Activated naive CD4-positive, alpha-beta T cell treated with anti-CD3 and anti-CD28 coated beads, Interleukin-2, amount 50 U/mL, for 72 hours (primary cell): ENCODE measurements at regions not wholly inside any gene's neighbourhood (a gene's known extent, or its start where the extent isn't known, plus 50 kb on each side); places are given as distances from the start of the nearest gene placed in this dataset.
A peak's percentile ranks its signal among the peaks of the same experiment; 100 is the strongest.

Source experiments
- ATAC-seq, 2 donors: fragments of 150-1000 bp; cut with Tn5 transposase; 2 replicates each; pipeline ENCODE4 v1.10.0; 2021; ENCODE audit warnings: mild to moderate bottlenecking in 2 of 2, moderate library complexity in 2 of 2
- DNase-seq, 2 donors: peaks; one replicate each; pipeline ENCODE4 v3.0.0; 2021 to 2022; ENCODE audit warnings: low spot score in 2 of 2
- H3K27ac Mint-ChIP-seq, 2 donors: one replicate each; pipeline ENCODE4 v1.8.0; 2022; ENCODE audit warnings: mild to moderate bottlenecking in 2 of 2, mixed read lengths in 2 of 2
- H3K36me3 Mint-ChIP-seq, 2 donors: one replicate each; pipeline ENCODE4 v1.8.0; 2022; ENCODE audit warnings: mixed read lengths in 2 of 2
- H3K9me3 Mint-ChIP-seq, 2 donors: one replicate each; pipeline ENCODE4 v1.8.0; 2022; ENCODE audit warnings: mixed read lengths in 2 of 2

GRCh38 chr11:119486691-119487259 lies 63.8 kb upstream of the THY1 start:
- DNase-seq (peak in 1 of 2 donors; percentile 7), ATAC-seq (no peak)
- Mint-ChIP-seq H3K9me3 (no peaks in the 10 kb centered on the region), H3K27ac (no peak overlapping the region), H3K36me3 (no peaks in the 10 kb centered on the region)

- Mint-ChIP-seq H3K9me3 (no peaks in the 10 kb centered on the region), H3K36me3 (no peaks in the 10 kb centered on the region), H3K27ac (no peak overlapping the region)
- ATAC-seq (no peak), DNase-seq (no peak)
Observed at GRCh38 chr11:119486016-119486415, 63.0 kb upstream of the THY1 start.

- no peaks in the 10 kb centered on the region for H3K36me3 Mint-ChIP-seq
- DNase-seq, result peak in 1 of 2 donors; percentile 38
- no peak overlapping the region for H3K27ac Mint-ChIP-seq
- peak in 1 of 2 donors; percentile 45 for ATAC-seq
- no peaks in the 10 kb centered on the region for H3K9me3 Mint-ChIP-seq
Observed at GRCh38 chr11:119484741-119485605, 62.0 kb upstream of the THY1 start.

- no peak for ATAC-seq
- Mint-ChIP-seq H3K27ac (no peak overlapping the region), H3K9me3 (no peaks in the 10 kb centered on the region)
Observed at GRCh38 chr11:119483881-119484371, 61.0 kb upstream of the THY1 start.

GRCh38 chr11:119483341-119483880 lies 60.4 kb upstream of the THY1 start:
- no peaks in the 10 kb centered on the region for H3K36me3 Mint-ChIP-seq
- no peak overlapping the region for H3K27ac Mint-ChIP-seq
- ATAC-seq (no peak), DNase-seq (peak in 1 of 2 donors; percentile 9)
- no peaks in the 10 kb centered on the region for H3K9me3 Mint-ChIP-seq

More at GRCh38 chr11:119483881-119484371, 61.0 kb upstream of the THY1 start:
- DNase-seq, result peak in 1 of 2 donors; percentile 43
- no peaks in the 10 kb centered on the region for H3K36me3 Mint-ChIP-seq

- DNase-seq (peak in 1 of 2 donors; percentile 41), ATAC-seq (no peak)
- Mint-ChIP-seq H3K9me3 (no peaks in the 10 kb centered on the region), H3K36me3 (no peaks in the 10 kb centered on the region), H3K27ac (no peak overlapping the region)
Observed at GRCh38 chr11:119482521-119483011, 59.6 kb upstream of the THY1 start.

- Mint-ChIP-seq H3K27ac (no peak overlapping the region), H3K9me3 (no peaks in the 10 kb centered on the region), H3K36me3 (no peaks in the 10 kb centered on the region)
- DNase-seq (peak in 1 of 2 donors; percentile 52), ATAC-seq (peak; percentile 12 to 18)
Observed at GRCh38 chr11:119481667-119482400, 58.9 kb upstream of the THY1 start.

GRCh38 chr11:119481021-119481666 lies 58.2 kb upstream of the THY1 start:
- Mint-ChIP-seq H3K9me3 (no peaks in the 10 kb centered on the region), H3K36me3 (no peaks in the 10 kb centered on the region), H3K27ac (no peak overlapping the region)
- DNase-seq, result peak; percentile 70 to 95
- ATAC-seq, result peak; percentile 84 to 88

- H3K27ac Mint-ChIP-seq, result peak overlapping the region in 1 of 2 donors; percentile 3
- no peak for DNase-seq
- H3K36me3 Mint-ChIP-seq, result no peaks in the 10 kb centered on the region
- no peak for ATAC-seq
- no peaks in the 10 kb centered on the region for H3K9me3 Mint-ChIP-seq
Observed at GRCh38 chr11:119480380-119481020, 57.5 kb upstream of the THY1 start.

- H3K27ac Mint-ChIP-seq, result no peak overlapping the region
- ATAC-seq, result no peak
- no peaks in the 10 kb centered on the region for H3K9me3 Mint-ChIP-seq
- DNase-seq, result no peak
- no peaks in the 10 kb centered on the region for H3K36me3 Mint-ChIP-seq
Observed at GRCh38 chr11:119479685-119480275, 56.8 kb upstream of the THY1 start.

- Mint-ChIP-seq H3K36me3 (no peaks in the 10 kb centered on the region), H3K27ac (no peak overlapping the region), H3K9me3 (no peaks in the 10 kb centered on the region)
- no peak for ATAC-seq
- no peak for DNase-seq
Observed at GRCh38 chr11:119478711-119479285, 55.8 kb upstream of the THY1 start.

- H3K27ac Mint-ChIP-seq, result no peak overlapping the region
- DNase-seq (no peak), ATAC-seq (no peak)
- H3K36me3 Mint-ChIP-seq, result no peaks in the 10 kb centered on the region
- no peaks in the 10 kb centered on the region for H3K9me3 Mint-ChIP-seq
Observed at GRCh38 chr11:119476666-119477331, 53.8 kb upstream of the THY1 start.

GRCh38 chr11:119476038-119476437 lies 53.1 kb upstream of the THY1 start:
- ATAC-seq (no peak), DNase-seq (no peak)
- H3K36me3 Mint-ChIP-seq, result no peaks in the 10 kb centered on the region
- no peaks in the 10 kb centered on the region for H3K9me3 Mint-ChIP-seq
- H3K27ac Mint-ChIP-seq, result no peak overlapping the region

- peak; percentile 67 to 82 for ATAC-seq
- no peaks in the 10 kb centered on the region for H3K9me3 Mint-ChIP-seq
- H3K36me3 Mint-ChIP-seq, result no peaks in the 10 kb centered on the region
- DNase-seq, result peak in 1 of 2 donors; percentile 69
- H3K27ac Mint-ChIP-seq, result no peak overlapping the region
Observed at GRCh38 chr11:119474682-119475596, 52.0 kb upstream of the THY1 start.
